CD4-positive, alpha-beta memory T cell (primary cell): ENCODE measurements at regions not wholly inside any gene's neighbourhood (a gene's known extent, or its start where the extent isn't known, plus 50 kb on each side); places are given as distances from the start of the nearest gene placed in this dataset.

Source experiments
- CTCF ChIA-PET: fragments of 350-600 bp; sonication (Branson Sonifier 250); formaldehyde crosslinking; loops from one replicate; lab custom pipeline; 2021; ENCODE audit warnings: inconsistent platforms; ENCODE audit not compliant: partially characterized antibody; lab: Charles Lee
- POLR2A ChIA-PET: fragments of 350-600 bp; sonication (Branson Sonifier 250); formaldehyde crosslinking; loops from one replicate; lab custom pipeline; 2021; ENCODE audit not compliant: partially characterized antibody; lab: Charles Lee
- DNase-seq, 5 donors: peaks; one replicate each; pipeline versions ENCODE4 v3.0.0 to v3.0.0-alpha.2; 2020 to 2022; ENCODE audit warnings: mixed read lengths in 1 of 5
- H3K27ac ChIP-seq: one replicate; pipeline ENCODE4 v1.7.0; 2013; ENCODE audit warnings: low read depth, low read length
- H3K27me3 ChIP-seq: 2 replicates; pipeline ENCODE4 v1.7.0; 2013; ENCODE audit warnings: mild to moderate bottlenecking, low read length, moderate library complexity; ENCODE audit not compliant: insufficient read depth
- H3K36me3 ChIP-seq: 2 replicates; pipeline ENCODE4 v1.7.0; 2013; ENCODE audit warnings: mild to moderate bottlenecking, low read length, moderate library complexity; ENCODE audit not compliant: insufficient read depth
- H3K4me1 ChIP-seq: 2 replicates; pipeline ENCODE4 v1.7.0; 2013; ENCODE audit warnings: mild to moderate bottlenecking, low read length, moderate library complexity; ENCODE audit not compliant: insufficient read depth
- H3K4me3 ChIP-seq, 2 donors: one replicate each; pipeline ENCODE4 v1.7.0; 2013; ENCODE audit warnings: low read length in 2 of 2, mild to moderate bottlenecking in 1 of 2
- H3K9me3 ChIP-seq, 2 donors: one replicate each; pipeline ENCODE4 v1.7.0; 2013; ENCODE audit warnings: low read length in 2 of 2, control low read depth in 1 of 2; ENCODE audit not compliant: control insufficient read depth in 1 of 2
- H3K27ac Mint-ChIP-seq, 7 donors: one replicate each; pipeline ENCODE4 v1.8.0; 2020 to 2021; ENCODE audit warnings: mixed read lengths in 7 of 7, mild to moderate bottlenecking in 6 of 7, inconsistent platforms in 3 of 7, moderate library complexity in 3 of 7
- H3K27me3 Mint-ChIP-seq, 2 donors: one replicate each; pipeline ENCODE4 v1.8.0; 2020 to 2021; ENCODE audit warnings: mixed read lengths in 2 of 2
- H3K36me3 Mint-ChIP-seq, 2 donors: one replicate each; pipeline ENCODE4 v1.8.0; 2020 to 2021; ENCODE audit warnings: mixed read lengths in 2 of 2, inconsistent platforms in 1 of 2, mild to moderate bottlenecking in 1 of 2
- H3K4me1 Mint-ChIP-seq, 4 donors: one replicate each; pipeline ENCODE4 v1.8.0; 2020 to 2021; ENCODE audit warnings: mixed read lengths in 4 of 4, mild to moderate bottlenecking in 1 of 4
- H3K4me3 Mint-ChIP-seq, 8 donors: one replicate each; pipeline ENCODE4 v1.8.0; 2020 to 2021; ENCODE audit warnings: mixed read lengths in 8 of 8, mild to moderate bottlenecking in 7 of 8, moderate library complexity in 6 of 8, inconsistent platforms in 3 of 8
- H3K9me3 Mint-ChIP-seq, 8 donors: one replicate each; pipeline ENCODE4 v1.8.0; 2020 to 2021; ENCODE audit warnings: mixed read lengths in 8 of 8, mild to moderate bottlenecking in 5 of 8, inconsistent platforms in 3 of 8, moderate library complexity in 1 of 8
- intact Hi-C: fragments of 100-400 bp; cut with micrococcal nuclease; formaldehyde crosslinking; loops from one replicate; pipeline ENCODE4 v1.15.1; 2023

- intact Hi-C loops = no loop called here
- CTCF ChIA-PET = no interaction called here
- DNase-seq = no peak
- no peaks in the 10 kb centered on the region for H3K4me1 ChIP-seq
- H3K9me3 ChIP-seq = no peaks in the 10 kb centered on the region
- peaks cover 0 to 6% (median 2%) of the 10 kb centered on the region in 8 donors for H3K9me3 Mint-ChIP-seq
- H3K27me3 Mint-ChIP-seq = no peaks in the 10 kb centered on the region
- H3K4me3 Mint-ChIP-seq = no peak overlapping the region
- H3K4me1 Mint-ChIP-seq = no peaks in the 10 kb centered on the region
- no peak overlapping the region for H3K27ac ChIP-seq
- H3K27me3 ChIP-seq = no peaks in the 10 kb centered on the region
- H3K36me3 Mint-ChIP-seq = no peaks in the 10 kb centered on the region
- H3K4me3 ChIP-seq = no peak overlapping the region
- H3K27ac Mint-ChIP-seq = no peak overlapping the region
- no peaks in the 10 kb centered on the region for H3K36me3 ChIP-seq
- POLR2A ChIA-PET = no interaction called here
Observed at GRCh38 chr13:90302107-90302506, 1045.4 kb upstream of the MIR17HG start.

- H3K9me3 Mint-ChIP-seq = peaks cover 0 to 7% (median 1%) of the 10 kb centered on the region in 8 donors
Observed at GRCh38 chr13:90305796-90306195, 1041.7 kb upstream of the MIR17HG start.

GRCh38 chr13:90307136-90307535 lies 1040.4 kb upstream of the MIR17HG start:
- DNase-seq = no peak
- H3K36me3 ChIP-seq = no peaks in the 10 kb centered on the region

More at GRCh38 chr13:90305796-90306195, 1041.7 kb upstream of the MIR17HG start:
- no peaks in the 10 kb centered on the region for H3K4me1 Mint-ChIP-seq
- no peaks in the 10 kb centered on the region for H3K36me3 Mint-ChIP-seq
- DNase-seq = no peak
- intact Hi-C loops = no loop called here
- H3K27me3 ChIP-seq = no peaks in the 10 kb centered on the region
- H3K27ac ChIP-seq = no peak overlapping the region
- H3K9me3 ChIP-seq = no peaks in the 10 kb centered on the region
- no peaks in the 10 kb centered on the region for H3K4me1 ChIP-seq
- POLR2A ChIA-PET = no interaction called here
- CTCF ChIA-PET = no interaction called here
- no peak overlapping the region for H3K27ac Mint-ChIP-seq
- H3K36me3 ChIP-seq = no peaks in the 10 kb centered on the region
- H3K4me3 ChIP-seq = no peak overlapping the region
- H3K27me3 Mint-ChIP-seq = no peaks in the 10 kb centered on the region
- H3K4me3 Mint-ChIP-seq = no peak overlapping the region

GRCh38 chr13:90308249-90308648 lies 1039.2 kb upstream of the MIR17HG start:
- H3K27ac ChIP-seq = no peak overlapping the region
- H3K4me1 ChIP-seq = no peaks in the 10 kb centered on the region
- no peak overlapping the region for H3K27ac Mint-ChIP-seq
- H3K4me1 Mint-ChIP-seq = no peaks in the 10 kb centered on the region
- intact Hi-C loops = no loop called here
- no peaks in the 10 kb centered on the region for H3K36me3 Mint-ChIP-seq
- POLR2A ChIA-PET = no interaction called here
- H3K27me3 Mint-ChIP-seq = no peaks in the 10 kb centered on the region
- no peaks in the 10 kb centered on the region for H3K9me3 ChIP-seq
- no peak overlapping the region for H3K4me3 ChIP-seq
- H3K4me3 Mint-ChIP-seq = no peak overlapping the region
- peaks cover 0 to 13% (median 2%) of the 10 kb centered on the region in 8 donors for H3K9me3 Mint-ChIP-seq
- no peaks in the 10 kb centered on the region for H3K27me3 ChIP-seq
- no peaks in the 10 kb centered on the region for H3K36me3 ChIP-seq
- no peak for DNase-seq
- CTCF ChIA-PET = no interaction called here

More at GRCh38 chr13:90307136-90307535, 1040.4 kb upstream of the MIR17HG start:
- Histone ChIP-seq H3K4me3 (no peak overlapping the region), H3K27me3 (no peaks in the 10 kb centered on the region), H3K9me3 (no peaks in the 10 kb centered on the region), H3K27ac (no peak overlapping the region), H3K4me1 (no peaks in the 10 kb centered on the region)
- no peaks in the 10 kb centered on the region for H3K4me1 Mint-ChIP-seq
- H3K4me3 Mint-ChIP-seq = no peak overlapping the region
- H3K36me3 Mint-ChIP-seq = no peaks in the 10 kb centered on the region
- peaks cover 0 to 11% (median 4%) of the 10 kb centered on the region in 8 donors for H3K9me3 Mint-ChIP-seq
- H3K27ac Mint-ChIP-seq = peak overlapping the region in 1 of 7 donors; percentile 3
- H3K27me3 Mint-ChIP-seq = no peaks in the 10 kb centered on the region
- ChIA-PET POLR2A (no interaction called here), CTCF (no interaction called here)
- intact Hi-C loops = no loop called here

- no peak overlapping the region for H3K27ac ChIP-seq
- no peaks in the 10 kb centered on the region for H3K4me1 Mint-ChIP-seq
- H3K27me3 Mint-ChIP-seq = no peaks in the 10 kb centered on the region
- ChIA-PET POLR2A (no interaction called here), CTCF (no interaction called here)
- no peak overlapping the region for H3K4me3 Mint-ChIP-seq
- no peaks in the 10 kb centered on the region for H3K9me3 ChIP-seq
- no peak for DNase-seq
- H3K27ac Mint-ChIP-seq = no peak overlapping the region
- H3K27me3 ChIP-seq = no peaks in the 10 kb centered on the region
- H3K4me3 ChIP-seq = no peak overlapping the region
- intact Hi-C loops = no loop called here
- no peaks in the 10 kb centered on the region for H3K36me3 ChIP-seq
- H3K36me3 Mint-ChIP-seq = no peaks in the 10 kb centered on the region
- peaks cover 2 to 14% (median 3%) of the 10 kb centered on the region in 8 donors for H3K9me3 Mint-ChIP-seq
- no peaks in the 10 kb centered on the region for H3K4me1 ChIP-seq
Observed at GRCh38 chr13:90311929-90312328, 1035.6 kb upstream of the MIR17HG start.

GRCh38 chr13:90315061-90315460 lies 1032.4 kb upstream of the MIR17HG start:
- Histone ChIP-seq H3K36me3 (no peaks in the 10 kb centered on the region), H3K27me3 (no peaks in the 10 kb centered on the region), H3K27ac (no peak overlapping the region), H3K4me3 (no peak overlapping the region), H3K9me3 (no peaks in the 10 kb centered on the region), H3K4me1 (no peaks in the 10 kb centered on the region)
- H3K4me1 Mint-ChIP-seq = no peaks in the 10 kb centered on the region
- intact Hi-C loops = no loop called here
- ChIA-PET POLR2A (no interaction called here), CTCF (no interaction called here)
- no peak overlapping the region for H3K4me3 Mint-ChIP-seq
- H3K27me3 Mint-ChIP-seq = no peaks in the 10 kb centered on the region
- H3K9me3 Mint-ChIP-seq = peaks cover 2 to 11% (median 4%) of the 10 kb centered on the region in 8 donors
- DNase-seq = no peak
- H3K27ac Mint-ChIP-seq = no peak overlapping the region
- no peaks in the 10 kb centered on the region for H3K36me3 Mint-ChIP-seq

- Mint-ChIP-seq H3K36me3 (no peaks in the 10 kb centered on the region), H3K27me3 (no peaks in the 10 kb centered on the region), H3K4me3 (no peak overlapping the region), H3K4me1 (no peaks in the 10 kb centered on the region), H3K9me3 (peaks cover 0 to 9% (median under 1%) of the 10 kb centered on the region in 8 donors), H3K27ac (no peak overlapping the region)
- H3K4me3 ChIP-seq = no peak overlapping the region
- intact Hi-C loops = no loop called here
- no peaks in the 10 kb centered on the region for H3K4me1 ChIP-seq
- no peak for DNase-seq
- no peaks in the 10 kb centered on the region for H3K9me3 ChIP-seq
- H3K27ac ChIP-seq = no peak overlapping the region
- ChIA-PET POLR2A (no interaction called here), CTCF (no interaction called here)
- H3K27me3 ChIP-seq = no peaks in the 10 kb centered on the region
- H3K36me3 ChIP-seq = no peaks in the 10 kb centered on the region
Observed at GRCh38 chr13:90320664-90321063, 1026.8 kb upstream of the MIR17HG start.
